K562 (cell line): ENCODE measurements at regions not wholly inside any gene's neighbourhood (a gene's known extent, or its start where the extent isn't known, plus 50 kb on each side); places are given as distances from the start of the nearest gene placed in this dataset.

ENCODE experiments used
- ATAC-seq: fragments of 200-7000 bp; cut with Tn5 transposase; 3 replicates; pipeline ENCODE4 v1.9.1; 2020; ENCODE audit warnings: moderate library complexity
- BruUV-seq: library from RNA; stranded (reverse); fragments of 400-500 nt; replicated peaks from 2 replicates; lab custom pipeline; 2021; lab: Mats Ljungman, UMichigan
- CTCF ChIA-PET: fragments of 300-600 bp; formaldehyde crosslinking; extraction: SDS; loops from one replicate; lab custom pipeline; 2021; ENCODE audit warnings: low intra/inter-chr PET ratio; lab: Yijun Ruan, JAX
- POLR2A ChIA-PET: fragments of 300-600, 350-650 bp; sonication (Branson Sonifier 250); formaldehyde crosslinking; extraction: SDS; loops from one replicate; lab custom pipeline; 2021; ENCODE audit warnings: antibody characterized with exemption, inconsistent platforms; lab: Yijun Ruan, JAX
- DNase-seq, 4 experiments: peaks; one replicate each; pipeline versions ENCODE4 v3.0.0 to v3.0.0-alpha.2; 2011 to 2018; ENCODE audit warnings: low spot score in 3 of 4, mixed read lengths in 3 of 4; ENCODE audit errors: extremely low read depth in 1 of 4
- FAIRE-seq: peaks from 2 replicates; lab custom pipeline; 2011; peaks lifted over from hg19 to GRCh38; lab: Jason Lieb, UNC
- H2AFZ ChIP-seq: 2 replicates; pipeline ENCODE4 v1.6.0; 2011; ENCODE audit warnings: low read depth, low read length, control low read depth, inconsistent platforms
- H3K27ac ChIP-seq: fragments of 200-600 bp; 3 replicates; pipeline ENCODE4 v1.8.0; 2011; ENCODE audit warnings: low read depth, mild to moderate bottlenecking, control low read depth, inconsistent platforms, low read length, moderate library complexity, mixed read lengths; ENCODE audit errors: extremely low read depth
- H3K27me3 ChIP-seq, 2 experiments: fragments of 300-600 bp in 1 of 2; 2 replicates in 1 of 2; 3 replicates in 1 of 2; pipeline versions ENCODE4 v1.6.0 to v1.8.0; 2011; ENCODE audit warnings: inconsistent platforms in 2 of 2, low read length in 2 of 2, mild to moderate bottlenecking in 1 of 2, mixed read lengths in 1 of 2, moderate library complexity in 1 of 2; ENCODE audit not compliant: control insufficient read depth in 2 of 2, insufficient read depth in 2 of 2
- H3K36me3 ChIP-seq: fragments of 300-600 bp; 3 replicates; pipeline ENCODE4 v1.8.0; 2011; ENCODE audit warnings: mild to moderate bottlenecking, low read length, inconsistent platforms; ENCODE audit not compliant: control insufficient read depth, insufficient read depth
- H3K4me1 ChIP-seq, 2 experiments: fragments of 200-600 bp in 1 of 2; replicated peaks in 1 of 2; 2 replicates in 1 of 2; 3 replicates in 1 of 2; pipeline versions ENCODE4 v1.5.1 to v1.8.0; 2011; ENCODE audit warnings: inconsistent platforms in 2 of 2, low read length in 2 of 2, mild to moderate bottlenecking in 1 of 2, mixed read lengths in 1 of 2, moderate library complexity in 1 of 2; ENCODE audit not compliant: control insufficient read depth in 2 of 2, insufficient read depth in 2 of 2
- H3K4me2 ChIP-seq: 2 replicates; pipeline ENCODE4 v1.6.1; 2011; ENCODE audit warnings: low read length, control low read depth, inconsistent platforms, mixed read lengths; ENCODE audit not compliant: insufficient read depth
- H3K4me3 ChIP-seq: fragments of 200-600 bp; sonication (generic), shearing (Covaris generic); 2 replicates; pipeline ENCODE4 v1.5.1; 2016; ENCODE audit warnings: control low read depth, inconsistent platforms
- H3K79me2 ChIP-seq: fragments of 200-600 bp; 3 replicates; pipeline ENCODE4 v1.8.0; 2011; ENCODE audit warnings: low read length, inconsistent platforms; ENCODE audit not compliant: control insufficient read depth, insufficient read depth
- H3K9ac ChIP-seq, 2 experiments: 2 replicates each; pipeline versions ENCODE4 v1.6.0 to v1.6.1; 2011; ENCODE audit warnings: low read depth in 2 of 2, low read length in 2 of 2, control low read depth in 1 of 2, inconsistent platforms in 1 of 2, mild to moderate bottlenecking in 1 of 2, mixed read lengths in 1 of 2; ENCODE audit not compliant: insufficient read depth in 1 of 2
- H3K9me1 ChIP-seq: one replicate; pipeline ENCODE4 v1.6.0; 2011; ENCODE audit warnings: inconsistent platforms, mild to moderate bottlenecking, low read length, moderate library complexity; ENCODE audit not compliant: control insufficient read depth, insufficient read depth
- H3K9me3 ChIP-seq: replicated peaks from 2 replicates; pipeline ENCODE4 v1.5.1; 2011; ENCODE audit warnings: low read depth, low read length, inconsistent platforms; ENCODE audit not compliant: control insufficient read depth, insufficient read depth
- H4K20me1 ChIP-seq: replicated peaks from 2 replicates; pipeline ENCODE4 v1.6.1; 2011; ENCODE audit warnings: low read length, inconsistent platforms, mixed read lengths; ENCODE audit not compliant: control insufficient read depth, insufficient read depth
- CBX8 ChIP-seq: fragments of 200-600 bp; sonication (generic); IDR thresholded peaks from 2 replicates; pipeline ENCODE4 v1.6.1; 2012; ENCODE audit warnings: borderline replicate concordance, mixed run types, low read depth, mild to moderate bottlenecking, moderate library complexity, mixed read lengths, low read length, control low read depth, inconsistent platforms; ENCODE audit not compliant: poor library complexity, severe bottlenecking; ENCODE audit errors: extremely low read depth
- CXXC5 ChIP-seq: fragments of 250-450 bp; sonication (Bioruptor Pico); IDR thresholded peaks from 2 replicates; pipeline ENCODE4 v1.8.0; 2022; ENCODE audit warnings: inconsistent platforms, mild to moderate bottlenecking, moderate library complexity
- ETV6 ChIP-seq, 3 experiments: fragments of 150-350 bp in 1 of 3; sonication (generic) in 1 of 3; formaldehyde crosslinking in 1 of 3; IDR thresholded peaks; 2 replicates each; pipeline versions ENCODE4 v1.6.1 to v1.8.0; 2014 to 2022; ENCODE audit warnings: borderline replicate concordance in 2 of 3, low read depth in 2 of 3, antibody characterized with exemption in 1 of 3, low read length in 1 of 3, mild to moderate bottlenecking in 1 of 3, missing genetic modification reagents in 1 of 3
- NEUROD1 ChIP-seq: fragments of 150-350 bp; IDR thresholded peaks from 2 replicates; pipeline ENCODE4 v1.6.1; 2014; ENCODE audit warnings: borderline replicate concordance, low read length, low read depth; ENCODE audit not compliant: partially characterized antibody
- NFXL1 ChIP-seq: fragments of 450-650 bp; formaldehyde crosslinking; IDR thresholded peaks from 2 replicates; pipeline ENCODE4 v1.4.0; 2021; ENCODE audit warnings: mild to moderate bottlenecking
- NR0B1 ChIP-seq: fragments of 450-650 bp; IDR thresholded peaks from one replicate; pipeline ENCODE4 v1.6.1; 2018; ENCODE audit warnings: mild to moderate bottlenecking, moderate library complexity; ENCODE audit not compliant: partially characterized antibody
- PYGO2 ChIP-seq: fragments of 450-650 bp; IDR thresholded peaks from 2 replicates; pipeline ENCODE4 v1.6.1; 2016; ENCODE audit warnings: mild to moderate bottlenecking, missing genetic modification characterization, moderate library complexity, missing compliant biosample characterization
- SMARCA4 ChIP-seq: fragments of 450-650 bp; IDR thresholded peaks from 2 replicates; pipeline ENCODE4 v1.6.1; 2016
- TEAD4 ChIP-seq, 2 experiments: sonication (generic) in 1 of 2; formaldehyde crosslinking in 1 of 2; IDR thresholded peaks; 2 replicates each; pipeline versions ENCODE4 v1.6.1 to v1.8.0; 2012 to 2022; ENCODE audit warnings: borderline replicate concordance in 1 of 2, inconsistent platforms in 1 of 2, low read length in 1 of 2, mild to moderate bottlenecking in 1 of 2, missing genetic modification reagents in 1 of 2
- TSC22D4 ChIP-seq: fragments of 450-650 bp; IDR thresholded peaks from 2 replicates; pipeline ENCODE4 v1.6.1; 2016; ENCODE audit warnings: missing genetic modification characterization, missing biosample characterization, control low read depth
- ZKSCAN3 ChIP-seq: fragments of 250-450 bp; sonication (Bioruptor Pico); IDR thresholded peaks from 2 replicates; pipeline ENCODE4 v1.4.0; 2020
- ZNF274 ChIP-seq: IDR thresholded peaks from 2 replicates; pipeline ENCODE4 v1.6.1; 2011; ENCODE audit warnings: low read depth, mild to moderate bottlenecking, low read length, moderate library complexity, borderline replicate concordance
- ZNF316 ChIP-seq: fragments of 450-650 bp; IDR thresholded peaks from 2 replicates; pipeline ENCODE4 v1.6.1; 2016
- ZNF57 ChIP-seq: fragments of 450-650 bp; formaldehyde crosslinking; IDR thresholded peaks from 2 replicates; pipeline ENCODE4 v1.4.0; 2020; ENCODE audit warnings: mild to moderate bottlenecking, moderate library complexity
- ZSCAN32 ChIP-seq: fragments of 450-650 bp; formaldehyde crosslinking; IDR thresholded peaks from 2 replicates; pipeline ENCODE4 v1.4.0; 2020; ENCODE audit warnings: mild to moderate bottlenecking, moderate library complexity
- WGBS: fragments of 100-300 bp; shearing (Covaris generic); methylation state at CpG from one replicate; pipeline ENCODE4 v1.1.6; 2016; ENCODE audit warnings: low coverage, mixed read lengths; ENCODE audit not compliant: insufficient coverage; ENCODE audit errors: missing lambda C conversion rate; 5-methylcytosine and 5-hydroxymethylcytosine counted together
- in situ Hi-C: fragments of 300-500 bp; cut with MboI; formaldehyde crosslinking; loops from 4 replicates; pipeline ENCODE4 v1.15.0; 2018; ENCODE audit warnings: inconsistent platforms, mixed read lengths
- intact Hi-C: fragments of 100-400 bp; cut with micrococcal nuclease; formaldehyde crosslinking; loops from 2 replicates; pipeline ENCODE4 v1.14.2; 2022

DNA sequence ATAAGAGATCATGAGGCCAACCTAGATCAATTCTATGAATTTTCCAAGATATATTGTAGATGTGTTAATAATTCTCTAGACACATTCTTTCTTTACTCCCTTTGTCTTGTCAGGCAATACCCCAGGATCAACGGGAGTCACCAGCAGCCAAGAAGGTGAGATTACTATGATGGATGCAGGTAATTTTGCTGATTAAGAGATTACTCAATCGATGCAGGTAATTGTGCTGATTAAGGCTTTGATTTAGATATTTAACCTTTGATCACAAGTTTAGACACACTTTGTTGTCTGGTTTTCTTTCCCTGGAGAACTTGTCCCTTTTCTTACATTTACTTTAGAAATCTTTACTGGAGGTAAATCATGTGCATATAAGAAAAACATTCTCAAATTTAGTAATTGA, 134.3 kb upstream of the CNTN1 start:
- no peaks in the 10 kb centered on the region for H3K27me3 ChIP-seq
- no peaks in the 10 kb centered on the region for H3K36me3 ChIP-seq
- TF ChIP-seq ZKSCAN3 (CRISPR knock-in tag) (no peak), ZNF57 (CRISPR knock-in tag) (no peak), ZNF316 (peak; percentile 3; the same call in 1 of the 2 replicates)
- TF ChIP-seq, all 486 proteins: peak for 1
- BruUV-seq = no TSS peak
- H2AFZ ChIP-seq = no peak overlapping the region
- 0 out of 2 replicates have a peak, but pooled peaks cover 2% of the 10 kb centered on the region for H3K9me3 ChIP-seq
- no peak overlapping the region for H3K4me2 ChIP-seq
- no peaks in the 10 kb centered on the region for H4K20me1 ChIP-seq
- H3K27ac ChIP-seq = no peak overlapping the region
- no peaks in the 10 kb centered on the region for H3K9me1 ChIP-seq
- 6% methylated on average over 2 of the region's 2 CpGs for WGBS
- H3K4me1 ChIP-seq = no peaks in the 10 kb centered on the region
- ChIA-PET CTCF (no interaction called here), POLR2A (no interaction called here)
- no peaks in the 10 kb centered on the region for H3K79me2 ChIP-seq
- in situ Hi-C loops (no loop called here), intact Hi-C loops (no loop called here)
- DNase-seq = no peak
- H3K4me3 ChIP-seq = no peak overlapping the region
- no peak for ATAC-seq
- FAIRE-seq = no peak
- no peak overlapping the region for H3K9ac ChIP-seq

- no peaks in the 10 kb centered on the region for H3K79me2 ChIP-seq
- FAIRE-seq = no peak
- H3K27me3 ChIP-seq = no peaks in the 10 kb centered on the region
- H3K9me1 ChIP-seq = no peaks in the 10 kb centered on the region
- H3K9me3 ChIP-seq = 0 out of 2 replicates have a peak, but pooled peaks cover 2% of the 10 kb centered on the region
- no peak for ATAC-seq
- H3K9ac ChIP-seq = no peak overlapping the region
- ChIA-PET POLR2A (no interaction called here), CTCF (no interaction called here)
- H4K20me1 ChIP-seq = no peaks in the 10 kb centered on the region
- no peaks in the 10 kb centered on the region for H3K36me3 ChIP-seq
- no peak for DNase-seq
- no peak overlapping the region for H3K4me2 ChIP-seq
- H3K4me1 ChIP-seq = no peaks in the 10 kb centered on the region
- no peak for TF ChIP-seq NR0B1
- TF ChIP-seq CBX8 = no peak
- TF ChIP-seq ZSCAN32 (CRISPR knock-in tag) = no peak
- TF ChIP-seq SMARCA4 = no peak
- TF ChIP-seq NFXL1 = no peak
- TF ChIP-seq ZNF274 = no peak
- no peak for TF ChIP-seq NEUROD1
- TF ChIP-seq TSC22D4 (tag) = no peak
- no peak for TF ChIP-seq CXXC5 (CRISPR knock-in tag)
- TF ChIP-seq TEAD4 (IDR thresholded peaks at IDR 0.05; ENCODE audit: low read length) = no peak
- no peak for TF ChIP-seq TEAD4 (CRISPR knock-in tag; IDR thresholded peaks at IDR 0.05; ENCODE audit: borderline replicate concordance)
- TF ChIP-seq PYGO2 (tag) = no peak
- no peak for TF ChIP-seq ETV6 (IDR thresholded peaks at IDR 0.05; ENCODE audit: borderline replicate concordance in 1 of 2, low read depth in 2 of 2, low read length in 1 of 2)
- no peak for TF ChIP-seq ETV6 (CRISPR knock-in tag; IDR thresholded peaks at IDR 0.05; ENCODE audit: borderline replicate concordance)
- H2AFZ ChIP-seq = no peak overlapping the region
- BruUV-seq = no TSS peak
- intact Hi-C loops = no loop called here
- in situ Hi-C loops = no loop called here
- no peak overlapping the region for H3K4me3 ChIP-seq
- H3K27ac ChIP-seq = no peak overlapping the region
Measured at GRCh38 chr12:40559865-40560264, 132.4 kb upstream of the CNTN1 start.
